Pons (tissue), 1 donor: ENCODE measurements at regions not wholly inside any gene's neighbourhood (a gene's known extent, or its start where the extent isn't known, plus 50 kb on each side); places are given as distances from the start of the nearest gene placed in this dataset.
"Not testable (repeated sequence)": the region's sequence is repeated elsewhere in the genome, so short reads cannot be mapped to it uniquely, and the experiment has no call there.

Experiments used
- DNase-seq: peaks from one replicate; pipeline ENCODE4 v3.0.0-alpha.2; 2016; ENCODE audit warnings: low spot score

DNA sequence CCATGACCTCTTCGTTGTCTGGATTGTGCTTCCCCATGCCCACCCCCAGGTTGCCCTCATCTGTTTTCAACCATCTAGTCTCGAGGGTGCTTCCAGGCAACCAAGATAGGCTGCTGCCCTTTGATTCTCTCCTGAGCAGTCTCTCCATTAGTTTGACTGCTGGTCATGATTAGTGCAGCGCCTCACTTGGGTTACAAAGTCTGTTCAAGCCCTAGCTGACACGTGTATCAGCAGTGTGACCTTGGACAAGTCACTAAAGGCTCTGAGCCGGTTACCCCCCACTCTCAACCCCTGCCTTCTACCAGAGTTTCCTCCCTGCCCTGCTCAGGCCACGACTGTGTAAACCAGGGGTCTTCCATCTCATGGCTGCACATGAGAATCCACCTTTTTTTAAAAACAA is 185.3 kb upstream of the PWP1 start:
- DNase-seq: no peak

DNA sequence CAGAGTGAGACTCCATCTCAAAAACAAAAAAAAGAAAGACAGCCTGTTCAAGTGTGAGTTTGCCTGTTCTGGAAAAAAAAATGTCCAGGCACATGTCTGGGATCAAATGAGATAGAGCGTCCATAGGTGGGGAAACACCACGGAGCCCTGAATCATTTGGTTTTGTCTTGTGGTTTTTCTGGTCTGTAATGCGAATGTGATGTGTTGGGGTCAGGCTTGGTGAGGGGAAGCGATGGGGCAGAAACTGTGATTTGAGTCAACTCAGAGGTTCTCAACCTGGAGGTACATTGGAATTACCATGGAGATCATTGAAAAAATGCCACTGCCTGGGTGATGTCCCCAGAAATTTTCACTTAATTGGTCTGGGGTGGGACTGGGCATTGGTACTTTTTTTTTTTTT is 183.9 kb upstream of the PWP1 start:
- no peak for DNase-seq

DNA sequence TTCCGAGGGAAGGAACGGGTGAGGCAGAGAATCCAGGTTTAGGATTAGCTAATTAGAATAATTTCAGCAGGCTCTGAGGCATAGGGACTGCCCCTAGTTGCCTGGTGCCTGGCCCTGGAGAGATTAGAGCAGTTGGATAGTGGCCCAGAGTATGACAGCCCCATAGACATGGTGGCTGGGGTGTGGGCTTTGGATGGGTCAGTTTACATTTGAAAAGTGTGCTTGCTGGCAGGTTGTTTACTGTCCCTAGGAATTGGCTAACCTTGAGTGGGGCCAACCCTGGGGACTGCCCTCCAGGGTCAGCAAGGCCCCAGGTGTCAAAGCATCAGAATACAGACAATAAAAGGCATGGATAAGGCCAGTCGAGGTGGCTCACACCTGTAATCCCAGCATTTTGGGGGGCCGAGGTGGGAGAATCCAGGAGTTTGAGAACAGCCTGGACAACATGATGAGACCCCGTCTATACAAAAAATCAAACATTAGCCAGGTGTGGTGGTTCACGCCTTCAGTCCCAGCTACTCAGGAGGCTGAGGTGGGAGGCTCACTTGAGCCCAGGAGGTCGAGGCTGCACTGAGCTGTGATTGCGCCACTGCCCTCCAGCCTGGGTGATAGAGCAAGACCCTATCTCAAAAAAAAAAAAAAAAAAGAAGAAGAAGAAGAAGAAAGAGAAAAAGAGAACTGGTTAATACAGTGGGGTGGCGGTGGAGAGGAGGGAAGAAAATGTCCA is 182.3 kb upstream of the PWP1 start:
- DNase-seq: no peak

DNA sequence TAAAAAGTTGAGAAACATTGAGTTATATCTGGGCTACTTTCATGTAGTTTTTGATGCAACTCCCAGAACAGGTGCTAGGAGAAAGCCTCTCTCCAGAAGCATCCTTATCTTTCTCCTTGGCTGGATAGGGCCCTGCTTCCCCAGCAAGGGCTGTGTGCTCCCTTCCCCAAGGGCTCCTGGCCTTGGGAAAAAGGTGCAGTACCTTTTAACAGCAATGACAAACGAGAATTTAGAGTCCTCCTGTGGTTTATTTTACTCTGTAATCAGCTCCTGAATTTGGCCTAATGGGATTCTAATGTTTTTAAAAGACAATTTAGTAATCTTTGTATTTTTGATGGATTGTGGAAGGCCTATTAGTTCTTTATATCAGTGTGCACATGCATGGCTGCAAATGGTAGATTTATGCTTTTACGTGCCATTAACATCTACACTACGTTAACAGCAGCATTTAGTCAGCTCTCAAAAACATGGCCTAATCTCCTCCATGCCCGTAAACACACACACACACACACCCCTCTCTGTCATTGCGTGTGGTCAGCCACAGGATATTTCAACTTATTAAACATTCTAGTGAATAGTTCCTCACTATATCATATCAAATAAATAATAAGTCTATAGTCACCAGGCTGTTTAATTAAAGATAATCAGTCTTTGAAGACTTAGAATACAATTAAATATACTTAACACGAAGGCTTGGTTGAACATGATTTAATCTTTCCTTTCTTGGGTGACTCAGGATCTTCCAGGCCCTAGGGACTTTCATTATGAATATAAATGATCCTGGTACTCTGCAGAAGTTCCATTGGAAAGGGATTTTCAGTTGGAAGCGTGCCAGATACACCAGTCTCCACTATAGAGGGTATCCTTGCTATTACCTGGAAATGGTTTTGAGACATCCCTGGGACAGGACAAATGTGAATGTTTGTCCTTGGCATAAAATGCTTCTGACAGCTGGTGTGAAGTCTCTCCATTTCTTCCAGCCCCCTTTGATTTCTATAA is 181.4 kb upstream of the PWP1 start:
- DNase-seq: no peak

DNA sequence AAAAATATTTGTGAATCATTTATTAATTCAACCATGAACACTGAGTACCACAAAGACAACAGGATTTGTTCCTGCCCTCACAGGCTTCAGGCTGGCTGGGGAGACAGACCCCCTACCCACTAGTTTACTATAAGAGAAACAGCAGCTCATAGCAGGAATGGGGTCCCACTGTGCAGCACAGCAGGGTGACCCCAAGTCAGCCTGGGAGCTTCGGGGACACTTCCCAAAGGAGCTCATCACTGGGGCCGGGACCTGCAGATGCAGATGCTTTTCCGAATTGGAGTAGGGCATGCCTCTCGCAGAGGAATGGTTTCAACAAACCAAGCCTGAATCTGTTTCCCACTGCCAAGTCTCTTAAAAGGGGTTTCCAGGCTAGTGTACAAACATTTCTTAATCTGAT is 176.2 kb upstream of the PWP1 start:
- DNase-seq: no peak

DNA sequence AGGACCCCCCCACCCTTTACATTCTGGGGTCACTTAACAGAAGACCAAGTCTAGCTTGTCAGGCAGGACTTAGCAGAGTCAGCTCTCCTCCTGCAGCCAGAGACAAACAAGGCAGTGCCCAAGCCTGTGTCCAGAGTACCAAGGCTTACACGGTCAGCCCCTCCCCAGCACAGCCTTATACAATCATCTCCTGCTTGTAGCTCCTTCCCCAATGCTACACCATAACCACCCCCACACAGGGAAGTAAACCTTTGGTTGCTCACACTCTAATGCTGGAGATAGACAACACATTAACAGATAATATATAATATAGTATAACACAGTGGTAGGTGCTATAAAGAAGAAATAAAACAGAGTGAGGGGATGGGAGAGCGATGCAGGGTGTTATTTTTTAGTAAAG is 175.4 kb upstream of the PWP1 start:
- no peak for DNase-seq

DNA sequence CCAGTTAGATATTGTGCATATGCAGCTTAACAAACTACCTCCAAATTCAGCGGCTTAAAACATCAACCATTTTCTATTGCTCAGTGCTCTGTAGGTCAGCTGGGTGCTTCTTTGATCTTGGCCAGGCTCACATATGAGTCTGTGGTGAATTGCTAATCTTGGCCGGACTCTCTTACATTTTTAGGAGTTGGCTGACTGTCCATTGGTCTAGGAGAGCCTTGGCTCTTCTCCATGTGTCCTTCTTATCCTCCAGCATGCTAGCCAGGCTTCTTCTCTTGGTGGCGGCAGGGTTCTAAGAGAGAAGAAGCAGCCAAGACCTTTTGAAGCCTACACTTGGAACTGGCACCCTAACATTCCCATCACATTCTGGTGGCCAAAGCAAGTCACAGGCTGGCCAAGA is 174.3 kb upstream of the PWP1 start:
- DNase-seq: peak; percentile 4

DNA sequence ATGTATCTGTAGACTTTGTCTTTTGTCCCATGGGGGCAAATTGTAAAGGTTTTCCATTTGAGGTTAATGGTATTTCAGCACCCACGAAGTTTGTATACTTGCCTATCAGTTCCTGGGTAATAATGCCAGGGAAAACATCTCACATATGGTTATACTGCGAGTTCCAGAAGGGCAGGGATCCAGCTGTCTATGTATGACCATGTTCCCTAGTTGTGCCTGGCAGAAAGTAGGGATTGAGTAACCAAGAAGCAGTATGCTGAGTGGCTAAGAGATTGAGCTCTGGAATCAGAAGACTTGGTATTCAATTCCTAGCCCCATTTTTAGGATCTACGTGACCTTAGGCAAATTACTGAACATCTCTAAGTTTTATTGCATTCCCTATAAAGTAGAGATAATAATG is 173.2 kb upstream of the PWP1 start:
- DNase-seq: no peak

DNA sequence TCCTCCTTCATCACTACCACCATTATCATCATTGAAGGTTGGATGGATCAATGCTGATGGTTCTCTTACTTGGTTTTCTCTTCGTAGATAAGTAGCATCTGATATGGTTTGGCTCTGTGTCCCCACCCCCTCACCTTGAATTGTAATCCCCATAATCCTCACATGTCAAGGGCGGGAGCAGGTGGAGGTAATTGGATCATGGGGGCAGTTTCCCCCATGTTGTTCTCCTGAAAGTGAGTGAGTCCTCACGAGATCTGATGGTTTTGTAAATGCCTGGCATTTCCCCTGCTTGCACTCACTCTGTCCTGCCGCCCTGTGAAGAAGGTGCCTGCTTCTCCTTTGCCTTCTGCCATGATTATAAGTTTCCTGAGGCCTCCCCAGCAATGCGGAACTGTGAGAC is 172.4 kb upstream of the PWP1 start:
- no peak for DNase-seq

DNA sequence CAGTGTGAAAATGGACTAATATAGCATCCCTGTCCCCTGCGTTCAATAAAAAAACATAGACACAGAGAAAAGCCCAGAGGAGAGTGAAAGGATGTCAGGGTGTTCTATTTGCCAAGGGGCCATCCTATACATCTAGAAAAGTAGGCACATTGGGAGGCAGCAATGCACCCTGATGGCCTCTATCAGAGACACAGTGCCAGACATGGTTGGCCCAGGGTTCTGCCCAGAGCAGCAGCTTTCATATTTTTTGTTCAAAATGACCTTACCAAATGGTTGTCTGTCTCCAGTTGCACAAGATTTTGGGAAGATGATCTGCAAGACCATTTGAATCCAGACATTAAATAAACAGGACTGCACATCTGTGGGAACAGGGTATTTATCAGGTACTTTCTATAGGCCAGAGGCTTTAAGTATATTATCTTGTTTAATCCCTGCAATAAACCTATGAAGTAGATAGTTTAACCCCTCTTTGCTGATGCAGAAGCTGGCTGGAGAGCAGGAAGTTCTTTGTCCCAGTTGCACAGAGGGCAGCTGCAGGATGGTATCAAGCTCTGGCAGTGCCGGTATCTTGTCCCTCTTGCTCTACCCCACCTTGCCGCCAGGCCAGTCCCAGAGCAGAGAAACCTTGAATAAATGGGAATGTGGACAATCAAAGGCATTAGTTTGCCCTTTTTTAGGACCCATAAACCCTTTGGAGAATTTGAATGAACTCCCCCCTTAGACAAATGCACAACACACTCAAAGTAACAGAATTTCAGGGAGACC is 171.8 kb upstream of the PWP1 start:
- DNase-seq: no peak

DNA sequence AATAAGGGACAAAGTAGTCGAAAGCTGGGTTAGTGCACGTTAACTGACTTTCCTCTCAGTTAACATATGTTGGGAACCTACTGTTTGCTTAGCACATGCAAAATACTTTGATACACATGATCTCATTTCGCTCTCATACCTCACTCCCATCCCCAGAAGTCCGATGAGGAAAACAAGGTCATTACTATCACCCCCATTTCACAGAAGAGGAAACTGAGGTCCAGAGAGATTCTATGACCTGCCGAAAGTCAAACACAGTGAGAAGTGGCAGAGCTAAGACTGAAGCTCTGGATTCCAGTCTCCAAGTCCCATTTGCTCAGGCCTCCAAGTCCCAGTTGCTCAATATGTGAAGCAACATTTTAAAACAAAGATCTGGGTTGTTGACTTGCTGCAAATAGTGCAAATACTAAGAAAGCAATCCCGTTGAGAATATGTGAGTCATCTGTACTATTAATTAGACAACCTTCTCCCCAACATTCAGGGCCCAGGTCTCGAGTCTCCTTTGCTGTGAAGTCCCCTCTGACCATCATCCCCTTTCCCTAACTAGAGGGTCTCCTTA is 170.6 kb upstream of the PWP1 start:
- DNase-seq: no peak

DNA sequence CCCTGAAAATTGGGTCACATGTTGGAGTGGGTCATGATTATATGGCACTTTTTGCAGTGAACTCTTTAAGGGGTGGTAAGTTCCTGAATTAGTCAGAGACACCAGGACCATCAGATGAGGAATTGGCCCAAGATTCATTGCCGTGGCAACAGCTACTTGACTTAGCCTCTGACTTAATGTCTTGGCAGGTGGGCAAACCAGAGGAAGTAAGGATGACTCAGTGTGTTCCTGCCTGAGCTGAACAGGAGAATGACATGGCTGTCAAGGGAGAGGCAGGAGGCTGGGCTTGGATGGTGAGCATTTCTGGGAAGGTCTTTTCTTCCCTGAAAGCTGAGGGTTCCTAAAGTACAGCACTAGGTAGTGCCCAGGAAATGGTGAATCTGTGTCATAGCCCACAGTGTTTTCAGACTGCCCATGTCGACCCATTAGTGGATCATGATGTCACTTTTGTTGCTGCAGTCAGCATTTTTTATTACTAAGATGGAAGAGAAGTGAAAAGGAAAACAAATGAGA is 170.1 kb upstream of the PWP1 start:
- DNase-seq: peak; percentile 37

DNA sequence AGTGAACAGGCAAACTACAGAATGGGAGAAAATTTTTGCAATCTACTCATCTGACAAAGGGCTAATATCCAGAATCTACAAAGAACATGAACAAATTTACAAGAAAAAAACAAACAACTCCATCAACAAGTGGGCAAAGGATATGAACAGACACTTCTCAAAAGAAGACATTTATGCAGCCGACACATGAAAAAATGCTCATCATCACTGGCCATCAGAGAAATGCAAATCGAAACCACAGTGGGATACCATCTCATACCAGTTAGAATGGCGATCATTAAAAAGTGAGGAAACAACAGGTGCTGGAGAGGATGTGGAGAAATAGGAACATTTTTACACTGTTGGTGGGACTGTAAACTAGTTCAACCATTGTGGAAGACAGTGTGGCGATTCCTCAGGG is 167.8 kb upstream of the PWP1 start:
- not testable (repeated sequence) for DNase-seq

DNA sequence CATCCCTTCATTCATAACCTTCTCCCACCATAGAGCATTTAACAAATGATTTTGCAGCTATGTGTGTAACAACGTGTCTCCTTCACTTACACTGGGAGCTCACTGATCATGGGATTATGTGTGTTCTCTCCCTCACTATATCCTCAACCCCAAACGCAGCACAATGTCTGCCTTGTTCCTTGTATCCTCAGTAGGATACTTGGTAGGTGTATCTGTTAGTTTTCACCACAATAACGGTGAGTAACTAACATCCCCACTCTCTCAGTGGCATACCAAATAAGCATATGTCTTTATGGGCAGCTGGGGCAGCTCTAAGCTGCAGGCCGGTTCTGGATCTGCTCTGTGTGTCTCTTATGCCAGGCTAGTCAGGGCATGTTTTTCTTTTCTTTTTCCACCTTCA is 166.7 kb upstream of the PWP1 start:
- no peak for DNase-seq

DNA sequence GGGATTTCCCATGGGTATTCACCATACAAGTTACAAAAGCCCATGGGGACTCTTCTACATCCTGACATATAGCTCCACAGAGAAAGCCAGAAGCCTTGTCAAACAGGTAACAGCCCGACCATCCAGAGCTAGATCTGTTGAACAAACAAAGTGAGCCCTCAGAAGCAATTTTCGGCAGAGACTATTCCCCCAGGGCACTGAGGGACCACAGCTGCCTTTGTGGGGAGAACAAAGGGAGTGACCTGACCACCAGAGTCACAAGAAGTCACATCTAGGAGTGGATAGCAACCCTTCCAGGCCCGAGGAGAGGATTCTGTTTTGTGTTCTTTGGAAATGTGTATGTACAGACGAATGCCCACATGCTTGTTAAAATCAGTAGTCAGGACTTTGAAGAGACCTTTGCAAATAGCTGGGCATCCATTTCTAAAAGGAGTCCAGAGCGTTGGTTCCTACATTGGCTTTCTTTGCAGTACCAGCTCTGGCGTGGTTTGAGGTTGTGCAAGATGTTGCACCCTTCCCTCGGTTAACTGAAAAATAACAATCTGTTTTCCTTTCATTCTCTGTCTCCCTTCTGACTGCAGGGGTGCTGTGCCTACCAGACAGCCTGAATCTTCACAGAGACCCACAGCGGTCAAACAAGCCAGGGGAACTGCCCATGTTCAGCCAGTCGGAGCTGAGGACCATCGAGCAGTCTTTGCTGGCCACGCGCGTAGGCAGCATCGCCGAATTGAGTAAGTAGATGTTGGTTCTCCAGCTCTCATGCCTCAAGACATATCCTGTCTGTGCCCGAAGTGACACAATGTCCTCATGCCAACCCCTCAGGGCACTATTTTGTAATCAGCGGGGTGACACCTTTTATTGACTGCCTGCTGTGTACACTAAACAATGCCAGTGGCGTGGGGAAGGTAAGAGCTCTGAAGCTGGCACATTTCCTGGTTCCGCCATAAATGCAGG is 165.4 kb upstream of the PWP1 start:
- no peak for DNase-seq

DNA sequence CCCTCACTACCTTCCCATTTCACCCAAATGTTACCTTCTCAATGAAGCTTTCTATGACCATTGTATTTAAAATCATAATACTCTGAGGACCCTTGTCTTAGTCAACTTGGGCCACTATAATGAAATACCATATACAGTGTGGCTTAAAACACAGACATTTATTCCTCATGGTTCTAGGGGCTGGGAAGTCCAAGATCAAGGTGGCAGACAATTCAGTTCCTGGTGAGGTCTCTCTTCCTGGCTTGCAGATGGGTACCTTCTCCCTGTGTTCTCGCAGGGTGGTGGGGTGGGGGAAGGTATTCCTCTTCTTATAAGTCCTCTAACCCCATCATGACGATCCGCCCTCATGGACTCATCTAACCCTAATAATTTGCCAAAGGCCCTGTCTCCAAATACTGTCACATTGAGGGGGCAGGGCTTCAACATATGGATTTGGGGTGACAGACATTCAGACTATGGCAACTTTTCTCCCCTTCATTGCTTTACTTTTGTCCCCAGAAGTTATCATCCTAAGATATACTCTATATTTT is 163.7 kb upstream of the PWP1 start:
- no peak for DNase-seq

DNA sequence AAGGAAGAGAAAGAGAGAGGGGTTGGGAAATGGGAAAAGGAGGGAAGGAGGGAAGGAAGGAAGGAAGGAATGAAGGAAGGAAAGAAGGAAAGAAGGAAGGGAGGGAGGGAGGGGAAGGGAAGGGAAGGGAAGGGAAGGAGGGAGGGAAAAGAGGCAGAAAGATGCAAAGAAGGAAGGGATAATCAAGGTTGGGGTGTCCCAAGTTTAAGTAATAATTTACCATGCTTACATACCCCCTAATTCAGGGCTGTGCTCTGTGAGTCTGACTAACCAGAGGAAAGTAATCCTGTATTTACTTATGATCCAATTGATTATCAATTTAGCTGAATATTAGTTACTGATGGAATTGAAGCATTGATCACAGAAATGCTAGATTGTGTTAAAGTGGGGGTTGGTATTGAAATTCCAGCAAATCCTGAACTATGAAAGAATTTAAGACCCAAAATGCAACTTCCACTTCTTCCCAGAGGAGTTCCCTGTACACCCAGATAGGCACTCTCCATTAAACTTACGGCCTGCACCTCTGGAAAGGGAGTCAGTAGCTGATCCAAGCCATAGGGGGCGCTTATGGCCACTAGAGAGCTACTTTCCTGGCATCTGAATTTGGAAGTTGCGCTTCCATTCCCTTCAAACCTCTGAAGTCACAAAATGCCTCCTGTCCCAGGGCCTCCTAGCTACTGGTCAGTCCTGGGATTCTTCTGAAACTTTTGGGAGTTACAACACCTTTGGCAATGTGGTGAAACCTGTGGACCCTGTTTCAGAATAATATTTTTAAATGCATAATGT is 162.7 kb upstream of the PWP1 start:
- no peak for DNase-seq

DNA sequence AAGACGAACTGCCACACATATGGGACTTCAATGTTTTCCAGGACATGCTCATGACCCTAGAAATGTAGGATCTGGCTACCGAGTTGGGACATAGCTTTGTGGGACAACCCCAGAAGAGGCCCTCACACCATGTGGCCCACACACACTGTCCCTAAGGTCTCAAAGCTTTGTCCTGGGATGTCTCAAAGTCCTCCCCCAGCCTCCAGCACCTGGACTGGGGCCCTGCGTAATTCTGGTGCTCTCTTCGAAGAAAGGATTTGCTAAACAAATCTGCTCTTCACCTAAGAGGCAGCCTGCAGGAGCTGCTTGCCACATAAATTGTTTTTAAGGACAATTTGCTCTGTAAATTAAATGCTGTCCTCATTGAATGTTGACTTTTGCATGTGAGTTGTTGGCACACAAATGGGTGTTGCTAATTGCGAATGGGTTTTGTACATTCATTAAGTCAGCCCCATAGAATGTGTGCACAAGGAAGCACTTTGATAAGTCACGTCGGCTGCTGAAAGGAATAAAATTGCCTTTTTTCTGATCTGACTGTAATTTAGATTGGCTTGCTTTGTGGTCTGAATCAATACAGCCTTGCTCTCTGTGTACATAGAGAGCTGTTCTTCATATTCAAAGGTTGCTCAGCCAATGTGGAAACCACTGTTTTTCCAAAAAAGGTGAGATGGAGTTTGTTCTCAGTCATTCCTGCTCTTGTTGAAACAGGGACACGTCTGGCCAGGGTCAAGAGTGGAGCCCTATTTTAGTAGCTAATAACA is 161.6 kb upstream of the PWP1 start:
- no peak for DNase-seq
